ENCODE measurements at regions not wholly inside any gene's neighbourhood (a gene's known extent, or its start where the extent isn't known, plus 50 kb on each side); places are given as distances from the start of the nearest gene placed in this dataset.
A peak's percentile ranks its signal among the peaks of the same experiment; 100 is the strongest.

GRCh38 chr9:118729981-118730380, 639.3 kb downstream of the BRINP1 start:
- DNase-seq (ENCODE audit: low read depth, low spot score), result no peak

- DNase-seq (ENCODE audit: low read depth, low spot score), result no peak
Measured at GRCh38 chr9:118732998-118733397, 636.2 kb downstream of the BRINP1 start.

GRCh38 chr9:118734696-118735095, 634.5 kb downstream of the BRINP1 start:
- DNase-seq (ENCODE audit: low read depth, low spot score), result no peak

GRCh38 chr9:118736406-118736805, 632.8 kb downstream of the BRINP1 start:
- no peak for DNase-seq (ENCODE audit: low read depth, low spot score)

- no peak for DNase-seq (ENCODE audit: low read depth, low spot score)
Measured at GRCh38 chr9:118751077-118751847, 618.0 kb downstream of the BRINP1 start.

- DNase-seq (ENCODE audit: low read depth, low spot score), result no peak
Measured at GRCh38 chr9:118751848-118752223, 617.4 kb downstream of the BRINP1 start.

GRCh38 chr9:118761016-118761790, 608.0 kb downstream of the BRINP1 start:
- DNase-seq (ENCODE audit: low read depth, low spot score), result no peak

- DNase-seq (ENCODE audit: low read depth, low spot score), result no peak
Measured at GRCh38 chr9:118767571-118767970, 601.7 kb downstream of the BRINP1 start.

- DNase-seq (ENCODE audit: low read depth, low spot score), result no peak
Measured at GRCh38 chr9:118782790-118783463, 586.3 kb downstream of the BRINP1 start.

- no peak for DNase-seq (ENCODE audit: low read depth, low spot score)
Measured at GRCh38 chr9:118784033-118784432, 585.2 kb downstream of the BRINP1 start.

- DNase-seq (ENCODE audit: low read depth, low spot score), result no peak
Measured at GRCh38 chr9:118785456-118785855, 583.8 kb downstream of the BRINP1 start.

GRCh38 chr9:118786877-118787276, 582.4 kb downstream of the BRINP1 start:
- no peak for DNase-seq (ENCODE audit: low read depth, low spot score)

- DNase-seq (ENCODE audit: low read depth, low spot score), result peak; percentile 86
Measured at GRCh38 chr9:118809160-118809625, 560.0 kb downstream of the BRINP1 start.

GRCh38 chr9:118829334-118829733, 539.9 kb downstream of the BRINP1 start:
- DNase-seq (ENCODE audit: low read depth, low spot score), result no peak

GRCh38 chr9:118832371-118832770, 536.9 kb downstream of the BRINP1 start:
- no peak for DNase-seq (ENCODE audit: low read depth, low spot score)

GRCh38 chr9:118836891-118837290, 532.3 kb downstream of the BRINP1 start:
- no peak for DNase-seq (ENCODE audit: low read depth, low spot score)

GRCh38 chr9:118871531-118871930, 497.7 kb downstream of the BRINP1 start:
- no peak for DNase-seq (ENCODE audit: low read depth, low spot score)

- DNase-seq (ENCODE audit: low read depth, low spot score), result no peak
Measured at GRCh38 chr9:118882684-118883083, 486.6 kb downstream of the BRINP1 start.

GRCh38 chr9:118883411-118883810, 485.8 kb downstream of the BRINP1 start:
- no peak for DNase-seq (ENCODE audit: low read depth, low spot score)

- DNase-seq (ENCODE audit: low read depth, low spot score), result peak; percentile 2
Measured at GRCh38 chr9:118891213-118891612, 478.0 kb downstream of the BRINP1 start.

- DNase-seq (ENCODE audit: low read depth, low spot score), result no peak
Measured at GRCh38 chr9:118896324-118897000, 472.8 kb downstream of the BRINP1 start.

GRCh38 chr9:118918180-118918579, 451.1 kb downstream of the BRINP1 start:
- DNase-seq (ENCODE audit: low read depth, low spot score), result no peak
